Fibroblast of peridontal ligament (primary cell): ENCODE measurements at regions not wholly inside any gene's neighbourhood (a gene's known extent, or its start where the extent isn't known, plus 50 kb on each side); places are given as distances from the start of the nearest gene placed in this dataset.
"Not testable (repeated sequence)": the region's sequence is repeated elsewhere in the genome, so short reads cannot be mapped to it uniquely, and the experiment has no call there.

Experiments used
- DNase-seq: peaks from one replicate; pipeline ENCODE4 v3.0.0-alpha.2; 2010; ENCODE audit errors: extremely low read depth

DNA sequence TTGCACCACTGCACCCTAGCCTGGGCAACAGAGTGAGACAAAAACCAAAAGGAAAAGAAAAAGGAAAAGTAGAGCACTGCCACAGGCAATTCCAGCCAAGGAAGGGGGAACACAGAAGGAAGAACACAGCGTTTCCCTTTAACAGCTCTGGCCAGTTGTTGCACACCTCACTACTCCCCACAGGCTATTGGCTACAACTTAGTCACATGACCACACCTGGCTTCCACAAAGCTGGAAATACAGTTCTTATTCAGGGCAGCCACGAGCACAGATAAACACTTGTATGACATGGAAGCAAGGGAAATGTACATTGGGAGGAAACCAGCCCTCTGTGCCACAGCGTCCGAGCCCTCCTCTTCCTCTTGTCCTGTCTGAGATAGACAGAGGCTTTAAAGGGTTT is 249.0 kb upstream of the JARID2 start:
- no peak for DNase-seq

DNA sequence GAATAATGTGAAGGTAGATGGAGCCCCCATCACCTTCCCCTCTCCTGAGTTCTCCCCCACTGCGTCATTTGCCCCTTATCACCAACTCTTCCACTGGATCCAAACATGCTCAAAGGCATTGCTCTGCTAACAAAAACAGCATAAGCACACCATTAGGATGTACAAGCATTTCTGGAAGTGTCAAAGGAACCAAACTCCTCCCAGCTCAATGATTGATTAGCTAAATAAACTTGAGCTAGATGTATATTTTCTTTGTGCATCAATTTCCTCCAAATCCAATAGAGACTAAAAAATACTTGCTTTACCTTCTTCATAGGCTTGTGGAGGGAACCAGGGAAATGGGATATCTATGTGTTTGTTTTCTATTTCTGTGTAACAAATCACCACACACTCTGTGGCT is 248.4 kb upstream of the JARID2 start:
- DNase-seq, result no peak

DNA sequence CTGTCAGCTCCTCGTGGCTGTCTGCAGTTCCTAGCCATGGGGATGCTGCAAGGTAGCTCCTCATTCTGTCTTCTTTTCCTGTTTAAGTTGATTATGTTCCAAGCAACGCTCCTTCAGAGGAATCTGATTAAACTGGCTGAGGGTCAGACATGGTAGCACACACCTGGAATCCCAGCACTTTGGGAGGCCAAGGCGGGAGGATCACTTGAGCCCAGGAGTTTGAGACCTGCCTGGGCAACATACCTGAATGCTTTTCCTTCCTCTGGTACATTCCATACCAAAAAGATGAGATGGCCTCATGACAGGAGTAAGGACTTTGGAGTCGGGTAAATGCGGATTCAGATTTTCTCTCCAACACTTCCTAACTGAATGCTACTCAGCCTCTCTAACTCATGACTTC is 246.8 kb upstream of the JARID2 start:
- no peak for DNase-seq

DNA sequence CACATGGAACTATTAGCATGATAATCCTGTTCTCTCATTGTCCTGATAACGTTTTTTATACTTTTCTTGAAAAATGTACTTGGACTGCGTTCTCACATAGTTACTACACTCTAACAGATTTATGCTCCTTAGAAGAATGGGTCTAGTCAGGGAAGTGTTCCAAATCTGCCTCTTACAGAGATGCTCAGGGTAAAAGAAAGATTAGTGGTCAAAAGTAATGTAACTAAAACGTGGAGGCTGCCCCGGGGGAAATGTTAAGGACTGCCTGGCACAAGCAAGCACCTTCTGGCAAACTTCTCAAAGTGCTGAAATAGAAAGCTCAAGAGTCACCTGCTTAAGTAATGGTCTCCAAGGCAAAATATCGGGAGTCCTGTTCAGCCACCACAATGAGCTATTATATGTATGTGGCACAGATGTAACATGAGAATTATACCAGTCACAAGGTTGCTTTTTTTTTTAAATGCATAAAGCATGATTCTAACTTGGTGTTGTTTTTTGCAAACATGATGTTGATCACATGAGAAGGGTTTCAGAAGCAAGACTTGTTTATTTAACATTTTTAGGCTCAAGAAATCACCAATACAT is 244.5 kb upstream of the JARID2 start:
- no peak for DNase-seq

DNA sequence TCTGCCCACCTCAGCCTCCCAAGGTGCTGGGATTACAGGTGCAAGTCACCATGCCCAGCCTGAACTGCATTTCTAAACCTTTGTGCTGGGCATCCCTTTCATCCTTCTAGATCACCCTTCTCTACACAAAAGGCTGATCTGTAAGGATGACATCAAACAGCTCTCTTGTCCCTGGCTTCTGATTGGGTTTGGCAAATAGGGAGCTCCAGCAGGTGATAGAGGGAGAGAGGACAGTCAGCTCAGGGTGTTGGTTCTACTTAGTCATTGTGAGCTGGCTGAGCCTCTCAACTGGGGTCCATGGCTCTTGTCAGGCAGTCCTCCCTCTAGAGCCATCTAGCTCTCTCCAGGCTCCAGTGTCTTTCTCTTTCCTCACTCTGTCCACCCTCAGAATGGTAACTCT is 237.6 kb upstream of the JARID2 start:
- no peak for DNase-seq

DNA sequence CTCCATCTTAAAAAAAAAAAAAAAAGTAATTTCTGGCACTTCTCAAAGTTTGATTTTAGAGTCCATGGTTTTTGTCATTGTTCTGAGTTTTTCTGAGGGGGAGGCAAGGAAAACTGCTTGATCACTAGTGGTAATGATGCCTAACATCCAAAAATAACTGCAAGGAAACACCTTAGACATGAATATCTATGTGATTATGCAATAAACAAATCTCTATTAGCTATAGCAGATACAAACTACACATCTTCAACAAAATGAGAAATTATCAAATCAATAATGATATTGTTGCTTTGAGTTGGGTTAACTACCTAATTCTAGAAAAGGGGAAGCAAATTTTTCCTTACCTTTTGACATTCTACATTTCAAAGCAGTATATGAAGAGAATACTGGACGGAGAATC is 230.9 kb upstream of the JARID2 start:
- DNase-seq, result no peak

DNA sequence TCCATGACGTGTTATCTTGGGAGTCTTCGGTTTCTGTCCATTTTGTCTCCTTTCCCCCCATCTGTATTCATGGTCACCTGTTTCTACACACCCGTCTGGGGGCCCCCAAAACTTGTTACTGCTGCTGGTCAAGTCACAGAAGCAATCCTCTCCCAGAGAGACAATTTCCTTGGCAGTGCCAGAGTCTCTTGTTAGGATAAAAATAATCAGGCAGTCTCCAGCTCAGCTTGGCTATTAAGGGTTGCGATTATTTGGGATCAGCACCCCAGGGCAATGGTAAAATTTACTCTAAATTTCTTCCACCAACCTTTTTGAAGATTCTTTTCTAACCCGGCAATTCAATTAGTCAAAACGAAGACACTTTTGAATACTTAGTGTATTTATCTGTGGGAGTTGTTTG is 229.1 kb upstream of the JARID2 start:
- DNase-seq, result no peak

DNA sequence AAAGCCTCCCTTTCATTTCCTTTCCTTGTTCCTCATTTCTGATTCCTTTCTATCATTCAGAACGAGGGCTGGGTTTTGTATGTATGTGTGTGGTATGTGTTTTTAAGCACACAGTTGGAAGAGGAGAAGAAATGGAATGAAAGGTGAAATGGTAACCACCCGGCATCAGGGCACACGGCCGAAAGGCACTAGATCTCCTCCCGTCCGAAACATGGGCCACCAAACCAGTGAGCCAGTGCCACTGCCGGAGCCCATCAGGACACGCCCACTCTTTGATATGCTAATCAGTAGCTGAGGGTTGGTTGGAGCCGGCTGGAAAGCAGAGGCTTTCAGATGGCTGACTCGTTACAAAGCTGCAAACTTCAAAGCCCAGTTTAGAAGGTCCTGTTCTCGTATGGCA is 228.6 kb upstream of the JARID2 start:
- no peak for DNase-seq

DNA sequence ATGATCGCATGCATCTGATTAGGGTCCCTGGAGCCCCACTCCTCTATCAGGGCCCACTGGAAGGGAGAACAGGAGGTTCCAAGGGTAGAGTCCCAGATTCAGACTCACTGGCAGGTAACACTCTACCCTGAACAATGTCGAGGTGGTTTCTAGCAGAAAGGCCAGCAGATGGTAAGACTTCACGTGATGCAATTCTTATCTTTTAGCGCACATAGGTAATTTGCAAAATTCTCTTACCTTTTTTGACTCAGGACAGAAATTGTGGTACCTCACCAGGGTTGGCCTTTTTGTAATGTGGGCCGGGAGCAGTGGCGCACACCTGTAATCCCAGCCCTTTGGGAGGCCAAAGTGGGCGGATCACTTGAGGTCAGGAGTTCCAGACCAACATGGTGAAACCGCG is 228.1 kb upstream of the JARID2 start:
- DNase-seq, result no peak

DNA sequence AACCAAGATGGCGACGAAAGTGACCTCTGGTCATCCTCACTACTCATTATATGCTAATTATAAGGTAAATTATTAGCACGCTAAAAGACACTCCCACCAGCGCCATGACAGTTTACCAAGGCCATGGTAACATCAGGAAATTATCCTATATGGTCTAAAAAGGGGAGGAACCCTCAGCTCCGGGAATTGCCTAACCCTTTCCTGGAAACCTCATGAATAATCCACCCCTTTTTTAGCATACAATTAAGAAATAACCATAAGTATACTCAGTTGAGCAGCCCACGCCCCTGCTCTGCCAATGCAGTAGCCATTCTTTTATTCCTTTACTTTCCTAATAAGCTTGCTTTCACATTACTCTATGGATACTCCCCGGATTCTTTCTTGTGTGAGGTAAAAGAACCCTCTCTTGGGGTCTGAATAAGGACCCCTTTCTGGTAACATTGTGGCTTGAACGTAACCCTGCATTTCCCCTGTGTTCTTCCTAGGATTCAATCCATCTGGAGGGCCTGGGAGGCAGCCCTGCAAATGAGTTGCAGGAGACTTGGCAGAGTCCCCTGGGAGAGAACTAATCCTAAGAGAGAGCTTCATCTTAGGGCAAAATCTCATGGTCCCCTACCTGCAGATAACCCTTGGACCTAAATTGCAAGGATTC is 225.6 kb upstream of the JARID2 start:
- no peak for DNase-seq

DNA sequence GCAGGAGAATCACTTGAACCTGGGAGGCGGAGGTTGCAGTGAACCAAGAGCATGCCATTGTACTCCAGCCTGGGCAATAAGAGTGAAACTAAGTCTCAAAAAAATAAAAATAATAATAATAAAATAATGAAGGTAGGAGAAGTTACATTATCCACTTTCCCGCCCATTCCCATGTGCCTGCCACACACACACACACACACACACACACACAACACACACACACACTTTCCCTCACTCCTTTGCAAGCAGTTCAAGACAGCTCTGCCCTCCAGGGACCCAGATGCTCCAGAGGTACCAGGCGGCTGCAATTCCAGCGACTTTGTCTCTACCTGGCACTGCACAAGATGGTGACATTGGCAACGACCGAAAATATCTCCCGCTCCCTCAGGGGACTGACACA is 224.8 kb upstream of the JARID2 start:
- no peak for DNase-seq

DNA sequence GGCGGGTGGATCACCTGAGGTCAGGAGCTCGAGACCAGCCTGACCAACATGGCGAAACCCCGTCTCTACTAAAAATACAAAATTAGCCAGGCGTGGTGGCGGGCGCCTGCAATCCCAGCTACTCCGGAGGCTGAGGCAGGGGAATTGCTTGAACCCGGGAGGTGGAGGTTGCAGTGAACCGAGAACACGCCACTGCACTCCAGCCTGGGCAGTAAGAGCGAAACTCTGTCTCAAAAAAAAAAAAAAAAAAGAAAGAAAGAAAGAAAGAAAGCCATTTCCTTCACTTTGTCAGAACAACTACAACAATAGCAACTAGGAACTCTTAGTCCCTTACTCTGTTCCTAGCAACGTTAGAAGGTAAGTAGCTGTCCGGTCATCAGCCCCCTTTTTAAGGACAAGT is 222.9 kb upstream of the JARID2 start:
- not testable (repeated sequence) for DNase-seq

DNA sequence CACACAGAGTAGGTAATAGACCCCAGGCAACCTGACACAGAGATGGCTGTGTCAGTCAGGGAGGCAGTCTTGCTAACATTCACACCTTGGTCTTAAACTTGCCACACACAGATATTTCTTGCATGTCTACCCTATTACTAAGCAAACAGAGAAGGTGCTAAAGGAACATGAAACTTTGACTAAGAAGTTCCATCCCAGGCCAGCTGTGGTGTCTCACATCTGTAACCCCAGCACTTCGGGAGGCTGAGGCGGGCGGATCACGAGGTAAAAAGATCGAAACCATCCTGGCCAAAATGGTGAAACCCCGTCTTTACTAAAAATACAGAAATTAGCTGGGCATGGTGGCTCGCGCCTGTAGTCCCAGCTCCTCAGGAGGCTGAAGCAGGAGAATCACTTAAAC is 222.4 kb upstream of the JARID2 start:
- no peak for DNase-seq

DNA sequence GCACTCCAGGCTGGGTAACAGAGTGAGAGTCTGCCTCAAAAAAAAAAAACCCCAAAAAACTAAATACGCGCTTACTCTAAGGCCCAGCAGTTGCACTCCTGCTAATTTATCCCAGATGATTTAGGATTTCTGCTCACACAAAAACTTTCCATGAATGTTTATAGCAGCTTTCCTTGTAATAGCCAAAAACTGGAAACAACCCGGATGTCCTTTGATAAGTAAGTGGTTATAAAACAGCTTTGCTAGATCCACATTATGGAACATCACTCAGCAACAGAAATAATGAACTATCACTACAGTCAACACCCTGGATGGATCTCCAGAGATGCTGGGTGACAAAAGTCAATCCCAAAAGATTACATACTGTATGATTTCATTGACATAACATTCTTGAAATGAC is 220.4 kb upstream of the JARID2 start:
- peak; percentile 79 for DNase-seq

DNA sequence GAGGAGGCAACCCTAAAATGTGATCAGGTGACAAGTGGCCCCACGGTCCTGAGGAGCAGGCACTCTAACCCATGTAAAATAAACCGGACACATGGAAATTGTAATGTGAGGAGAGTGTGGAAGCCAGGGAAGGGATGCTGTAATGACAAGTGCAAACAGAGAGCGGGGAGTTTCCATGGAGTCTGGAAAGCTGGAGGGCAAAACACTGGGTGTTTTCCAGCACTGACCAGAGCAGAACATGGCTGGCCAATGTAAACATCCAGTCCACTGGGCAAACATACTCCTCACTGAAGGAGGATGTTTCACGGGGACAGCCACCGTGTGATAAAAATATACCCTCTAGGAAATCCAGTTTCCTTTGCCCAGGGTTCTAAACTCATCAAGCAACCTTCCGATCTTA is 219.0 kb upstream of the JARID2 start:
- DNase-seq, result peak; percentile 23

DNA sequence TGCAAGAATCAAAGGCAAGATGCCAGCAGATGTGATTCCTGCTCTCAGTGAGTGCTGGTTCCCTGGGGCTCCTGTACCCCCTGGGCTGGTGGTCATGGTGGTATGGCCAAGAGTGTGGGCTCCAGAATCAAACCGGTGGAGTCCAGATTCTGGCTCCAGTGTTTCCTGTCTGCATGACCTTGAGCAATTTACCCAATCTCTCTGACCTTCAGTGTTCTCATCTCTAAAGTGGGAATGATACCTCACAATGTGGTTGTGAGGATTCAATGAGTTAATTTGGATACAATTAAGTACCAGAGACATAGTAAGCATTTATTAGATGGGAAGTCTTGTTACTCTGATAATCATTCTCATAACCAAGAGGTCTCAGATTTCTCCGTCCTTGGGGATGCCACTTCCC is 218.4 kb upstream of the JARID2 start:
- DNase-seq, result no peak

DNA sequence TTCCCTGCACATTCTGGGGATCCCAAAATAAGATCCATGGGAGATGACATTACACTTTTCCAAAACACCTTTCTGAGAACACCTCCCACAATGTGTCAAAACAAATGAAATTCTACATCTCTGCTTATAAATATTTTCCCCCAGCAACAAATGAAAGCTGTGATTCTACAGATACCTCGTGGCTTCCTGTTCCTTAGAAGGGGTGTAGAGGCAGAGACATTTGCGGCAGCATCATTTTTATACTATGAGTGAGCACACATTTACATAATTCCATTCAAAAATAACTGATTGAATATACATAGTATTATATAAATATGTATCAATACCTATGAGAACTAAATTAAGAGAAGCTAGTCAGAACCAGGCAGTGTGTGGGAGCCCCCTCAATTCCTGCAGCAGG is 213.9 kb upstream of the JARID2 start:
- no peak for DNase-seq

DNA sequence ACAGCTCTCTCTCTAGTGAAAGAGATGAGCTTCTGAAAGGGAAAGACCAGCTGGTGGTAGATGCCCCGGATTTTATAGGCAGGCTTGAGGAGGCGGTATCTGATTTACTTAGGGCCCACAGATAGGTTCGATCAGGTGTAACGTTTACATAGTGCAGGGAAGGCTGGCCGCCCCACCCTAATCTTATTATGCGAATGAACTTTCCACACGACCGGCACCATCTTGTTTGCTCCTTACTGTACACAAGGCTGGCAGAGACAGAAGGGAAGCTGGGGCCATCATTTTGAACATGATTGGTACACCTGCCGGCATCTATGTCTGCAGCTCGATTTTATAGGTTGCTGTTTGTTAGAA is 212.0 kb upstream of the JARID2 start:
- no peak for DNase-seq

DNA sequence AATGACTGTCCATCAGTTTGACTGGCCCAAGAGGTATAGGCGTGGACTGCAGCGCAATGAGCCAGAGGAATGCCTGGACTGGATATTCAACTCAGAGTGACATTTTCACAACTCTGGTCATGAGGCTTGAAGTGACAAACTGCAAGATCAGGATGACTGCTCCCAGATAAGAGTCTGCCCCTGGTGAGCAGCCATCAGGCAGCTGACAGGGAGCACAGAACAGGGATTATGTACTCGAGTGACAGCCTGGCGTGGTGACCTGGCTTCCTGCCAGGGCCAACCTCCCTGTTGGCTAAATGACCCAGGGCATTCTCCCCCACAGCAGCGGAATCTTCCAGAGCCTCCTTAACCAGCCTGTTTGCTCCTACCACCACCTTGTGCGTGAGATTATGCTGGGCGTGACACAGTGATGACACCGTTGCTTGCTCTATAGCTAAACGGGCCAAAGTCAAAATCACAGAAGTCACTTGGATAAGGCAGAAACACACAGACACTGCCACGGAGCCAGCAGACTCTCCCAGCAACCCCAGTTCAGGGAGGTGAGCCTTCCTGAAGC is 209.1 kb upstream of the JARID2 start:
- no peak for DNase-seq

DNA sequence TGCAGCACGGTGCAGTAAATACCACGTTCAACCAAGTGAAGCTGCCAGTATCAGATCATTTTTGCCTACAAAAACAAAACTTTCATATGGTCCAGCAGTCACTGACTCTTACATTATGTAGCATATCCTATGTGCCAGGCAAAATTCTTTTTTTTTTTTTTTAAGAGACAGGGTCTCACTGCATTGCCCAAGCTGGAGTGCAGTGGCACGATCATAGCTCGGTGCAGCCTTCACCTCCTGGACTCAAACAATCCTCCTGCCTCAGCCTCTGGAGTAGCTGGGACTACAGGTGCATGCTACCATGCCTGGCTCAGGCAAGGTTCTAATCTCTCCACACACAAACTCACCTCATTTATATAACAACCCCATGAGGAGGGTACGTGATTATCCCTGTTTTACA is 208.6 kb upstream of the JARID2 start:
- no peak for DNase-seq

DNA sequence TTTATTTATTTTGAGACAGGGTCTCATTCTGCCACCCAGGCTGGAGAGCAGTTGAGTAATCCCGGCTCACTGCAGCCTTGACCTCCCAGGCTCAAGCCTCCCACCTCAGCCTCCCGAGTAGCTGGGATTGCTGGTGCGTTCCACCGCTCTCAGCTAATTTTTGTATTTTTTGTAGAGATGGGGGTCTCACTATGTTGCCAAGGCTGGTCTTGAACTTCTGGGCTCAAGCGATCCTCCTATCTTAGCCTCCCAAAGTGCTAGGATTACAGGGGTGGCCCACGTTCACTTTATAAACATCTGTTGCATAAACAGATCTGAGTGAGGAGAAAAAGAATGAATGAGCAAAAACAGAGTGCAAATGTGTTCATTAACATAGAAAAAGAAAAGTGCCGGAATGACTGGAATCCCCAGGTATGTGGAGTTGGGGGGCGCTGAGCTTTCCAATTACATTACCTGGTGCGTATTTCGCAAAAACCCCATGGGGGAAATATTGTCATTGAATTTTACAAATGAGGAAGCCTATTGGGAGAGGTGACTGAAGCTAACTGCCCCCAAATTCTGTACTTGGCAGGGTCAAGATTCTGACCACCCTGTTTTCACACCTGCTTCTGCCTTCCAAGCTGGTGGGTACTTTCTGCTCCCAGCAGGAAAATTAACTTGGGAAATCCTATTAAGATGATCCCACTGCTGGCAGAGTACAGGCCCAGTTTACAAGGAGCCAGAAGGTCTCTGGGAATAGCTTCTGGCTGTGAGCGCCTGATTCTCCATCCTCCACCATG is 207.7 kb upstream of the JARID2 start:
- no peak for DNase-seq

DNA sequence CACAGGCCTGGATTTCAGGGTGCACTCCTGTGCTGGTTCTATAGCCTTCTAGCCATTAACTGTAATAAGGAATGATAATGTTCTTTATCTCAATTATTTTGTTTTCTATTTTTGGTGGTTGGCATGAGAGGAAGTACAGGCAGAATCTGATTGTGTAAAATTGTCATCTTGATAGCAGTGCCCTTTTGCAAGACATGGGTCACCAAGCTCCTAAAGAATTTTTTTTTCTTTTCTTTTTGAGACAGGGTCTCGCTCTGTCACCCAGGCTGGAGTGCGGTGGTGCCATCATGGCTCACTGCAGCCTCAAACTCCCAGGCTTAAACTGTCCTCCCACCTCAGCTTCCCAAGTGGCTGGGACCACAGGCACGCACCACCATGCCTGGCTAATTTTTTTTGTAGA is 206.7 kb upstream of the JARID2 start:
- DNase-seq, result no peak

DNA sequence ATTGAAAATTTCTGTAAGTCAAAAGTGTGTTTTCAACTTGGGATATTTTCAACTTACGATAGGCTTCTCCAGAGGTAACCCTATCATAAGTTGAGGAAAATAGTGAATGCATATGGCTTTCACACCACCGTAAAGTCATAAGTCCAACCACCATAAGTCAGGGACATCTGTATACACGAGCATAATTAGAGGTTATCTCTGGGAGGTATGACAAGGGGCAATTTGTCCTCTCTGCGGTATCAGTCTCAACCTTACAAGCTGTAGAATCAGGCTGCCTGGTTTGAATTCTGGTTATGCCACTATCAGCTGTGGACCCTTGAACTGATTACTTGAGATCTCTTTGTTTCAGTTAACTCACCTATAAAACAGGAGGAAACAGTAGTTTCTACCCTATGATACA is 202.9 kb upstream of the JARID2 start:
- no peak for DNase-seq
